Vagina (tissue), 2 donors: ENCODE measurements at regions not wholly inside any gene's neighbourhood (a gene's known extent, or its start where the extent isn't known, plus 50 kb on each side); places are given as distances from the start of the nearest gene placed in this dataset.
"Not testable (repeated sequence)": the region's sequence is repeated elsewhere in the genome, so short reads cannot be mapped to it uniquely, and the experiment has no call there.

ENCODE experiments used
- POLR2A ChIP-seq, 2 donors: fragments of 450-650 bp; IDR thresholded peaks; one replicate each; pipeline ENCODE4 v1.6.1; 2017; ENCODE audit warnings: antibody characterized with exemption in 2 of 2, mild to moderate bottlenecking in 2 of 2, moderate library complexity in 2 of 2
- TF ChIP-seq, protein P1 (sequence below), 3 experiments: fragments of 450-650 bp in 2 of 3; fragments of 200-600 bp in 1 of 3; sonication (generic) in 1 of 3; IDR thresholded peaks; one replicate each; pipeline ENCODE4 v1.5.1; 2017 to 2019; ENCODE audit warnings: antibody characterized with exemption in 3 of 3, mild to moderate bottlenecking in 2 of 3, moderate library complexity in 2 of 3

GRCh38 chr1:16796625-16797046 is 56.3 kb downstream of the RNU1-4 start:
- TF ChIP-seq, protein P1, sequence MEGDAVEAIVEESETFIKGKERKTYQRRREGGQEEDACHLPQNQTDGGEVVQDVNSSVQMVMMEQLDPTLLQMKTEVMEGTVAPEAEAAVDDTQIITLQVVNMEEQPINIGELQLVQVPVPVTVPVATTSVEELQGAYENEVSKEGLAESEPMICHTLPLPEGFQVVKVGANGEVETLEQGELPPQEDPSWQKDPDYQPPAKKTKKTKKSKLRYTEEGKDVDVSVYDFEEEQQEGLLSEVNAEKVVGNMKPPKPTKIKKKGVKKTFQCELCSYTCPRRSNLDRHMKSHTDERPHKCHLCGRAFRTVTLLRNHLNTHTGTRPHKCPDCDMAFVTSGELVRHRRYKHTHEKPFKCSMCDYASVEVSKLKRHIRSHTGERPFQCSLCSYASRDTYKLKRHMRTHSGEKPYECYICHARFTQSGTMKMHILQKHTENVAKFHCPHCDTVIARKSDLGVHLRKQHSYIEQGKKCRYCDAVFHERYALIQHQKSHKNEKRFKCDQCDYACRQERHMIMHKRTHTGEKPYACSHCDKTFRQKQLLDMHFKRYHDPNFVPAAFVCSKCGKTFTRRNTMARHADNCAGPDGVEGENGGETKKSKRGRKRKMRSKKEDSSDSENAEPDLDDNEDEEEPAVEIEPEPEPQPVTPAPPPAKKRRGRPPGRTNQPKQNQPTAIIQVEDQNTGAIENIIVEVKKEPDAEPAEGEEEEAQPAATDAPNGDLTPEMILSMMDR (IDR thresholded peaks at IDR 0.05) = not testable (repeated sequence)
- TF ChIP-seq POLR2A (IDR thresholded peaks at IDR 0.05) = not testable (repeated sequence)
